ENCODE measurements at regions not wholly inside any gene's neighbourhood (a gene's known extent, or its start where the extent isn't known, plus 50 kb on each side); places are given as distances from the start of the nearest gene placed in this dataset.

DNA sequence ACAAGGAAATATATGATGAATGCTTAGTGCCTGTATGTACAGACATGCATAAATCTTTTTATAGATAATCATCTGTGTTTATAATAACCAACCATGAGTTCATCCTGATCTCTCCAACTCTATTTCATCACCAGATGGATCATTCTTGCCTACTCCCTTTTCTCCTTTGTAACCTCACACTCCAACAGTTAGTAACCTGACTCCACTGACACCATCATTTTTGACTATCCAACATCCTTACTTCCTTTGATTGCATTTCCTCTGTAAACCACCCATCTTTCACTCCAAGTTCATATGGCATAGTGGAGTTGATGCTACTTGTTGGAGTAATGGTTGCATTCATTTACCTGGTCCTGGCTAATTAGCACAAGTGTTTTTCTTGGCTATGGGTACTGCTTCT is 170.6 kb downstream of the ZNF330 start (continued):
- TF ChIP-seq, protein P1, sequence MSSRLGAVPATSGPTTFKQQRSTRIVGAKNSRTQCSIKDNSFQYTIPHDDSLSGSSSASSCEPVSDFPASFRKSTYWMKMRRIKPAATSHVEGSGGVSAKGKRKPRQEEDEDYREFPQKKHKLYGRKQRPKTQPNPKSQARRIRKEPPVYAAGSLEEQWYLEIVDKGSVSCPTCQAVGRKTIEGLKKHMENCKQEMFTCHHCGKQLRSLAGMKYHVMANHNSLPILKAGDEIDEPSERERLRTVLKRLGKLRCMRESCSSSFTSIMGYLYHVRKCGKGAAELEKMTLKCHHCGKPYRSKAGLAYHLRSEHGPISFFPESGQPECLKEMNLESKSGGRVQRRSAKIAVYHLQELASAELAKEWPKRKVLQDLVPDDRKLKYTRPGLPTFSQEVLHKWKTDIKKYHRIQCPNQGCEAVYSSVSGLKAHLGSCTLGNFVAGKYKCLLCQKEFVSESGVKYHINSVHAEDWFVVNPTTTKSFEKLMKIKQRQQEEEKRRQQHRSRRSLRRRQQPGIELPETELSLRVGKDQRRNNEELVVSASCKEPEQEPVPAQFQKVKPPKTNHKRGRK (CRISPR knock-in tag; IDR thresholded peaks at IDR 0.05) = no peak
- TF ChIP-seq ZNF225 (CRISPR knock-in tag; IDR thresholded peaks at IDR 0.05) = no peak

DNA sequence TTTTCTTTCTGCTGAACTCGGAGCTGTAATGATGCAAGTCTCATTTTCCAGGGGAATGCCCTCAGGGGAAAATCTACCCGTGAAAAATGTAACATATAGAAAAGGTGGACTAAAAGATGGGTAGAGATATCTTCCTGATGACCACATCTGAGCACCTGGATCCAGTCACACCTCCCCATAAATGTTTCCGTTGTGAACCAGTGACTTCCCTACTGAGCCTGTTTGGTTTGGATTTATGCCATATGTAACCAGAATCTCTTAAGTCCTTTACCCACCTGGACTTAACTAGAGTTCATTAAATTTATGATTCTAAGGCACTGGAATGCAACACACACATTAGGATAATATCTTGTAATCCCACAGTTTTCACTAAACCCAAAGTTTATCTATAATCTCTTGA is 171.1 kb downstream of the ZNF330 start:
- ATAC-seq (no peak), FAIRE-seq (no peak), DNase-seq (ENCODE audit: low spot score) (no peak)
- H3K36me3 ChIP-seq (replicated peaks in 1 of 2; ENCODE audit: control insufficient read depth in 1 of 2, insufficient read depth in 2 of 2, low read length in 2 of 2) = no peaks in the 10 kb centered on the region
- 0% methylated on average over 3 of the region's 3 CpGs for WGBS (ENCODE audit: low lambda C conversion rate)
- no TSS peak for BruUV-seq (replicated peaks)
- intact Hi-C loops (cut with micrococcal nuclease; ENCODE audit: unreplicated experiment) (no loop called here), in situ Hi-C loops (cut with HindIII; ENCODE audit: extremely low pct_ligation_motif_present, low pct_unique_long_range_greater_than_20kb) (no loop called here)
- H3K9ac ChIP-seq (ENCODE audit: insufficient read depth, low read depth, low read length) = no peak overlapping the region
- no peaks in the 10 kb centered on the region for H3K79me2 ChIP-seq (ENCODE audit: insufficient read depth, low read length)
- H3K4me1 ChIP-seq (ENCODE audit: insufficient read depth, low read length) = no peaks in the 10 kb centered on the region
- no peak overlapping the region for H2AFZ ChIP-seq (ENCODE audit: low read length)
- no peak overlapping the region for H3K27ac ChIP-seq (ENCODE audit: extremely low read length, insufficient read depth, low read length)
- no peak overlapping the region for H3K4me2 ChIP-seq (ENCODE audit: low read depth, low read length)
- H3K9me3 ChIP-seq (ENCODE audit: low read length) = no peaks in the 10 kb centered on the region
- no peak overlapping the region for H3K4me3 ChIP-seq (replicated peaks in 1 of 3; ENCODE audit: insufficient read depth in 1 of 3, low read depth in 2 of 3, low read length in 3 of 3)
- ChIA-PET POLR2A (no interaction called here), CTCF (ENCODE audit: low intra/inter-chr PET ratio, low total read pairs) (no interaction called here)
- no peaks in the 10 kb centered on the region; a peak in 1 of 5 replicates for H3K27me3 ChIP-seq (ENCODE audit: control insufficient read depth in 1 of 2, insufficient read depth in 2 of 2, low read length in 2 of 2)
- no peaks in the 10 kb centered on the region for H4K20me1 ChIP-seq (ENCODE audit: insufficient read depth, low read length)
- TF ChIP-seq NFE2 (CRISPR knock-in tag; IDR thresholded peaks at IDR 0.05) (no peak), ATAD3A (CRISPR knock-in tag; IDR thresholded peaks at IDR 0.05) (no peak), ZNF567 (CRISPR knock-in tag; IDR thresholded peaks at IDR 0.05; ENCODE audit: borderline replicate concordance) (no peak), ZNF180 (CRISPR knock-in tag; IDR thresholded peaks at IDR 0.05; ENCODE audit: borderline replicate concordance, low read depth) (no peak), ZNF496 (CRISPR knock-in tag; IDR thresholded peaks at IDR 0.05; ENCODE audit: insufficient replicate concordance) (no peak), HDAC1 (CRISPR knock-in tag; IDR thresholded peaks at IDR 0.05) (no peak), ZIK1 (CRISPR knock-in tag; IDR thresholded peaks at IDR 0.05; ENCODE audit: borderline replicate concordance, low read depth) (no peak)
- TF ChIP-seq, protein P2, sequence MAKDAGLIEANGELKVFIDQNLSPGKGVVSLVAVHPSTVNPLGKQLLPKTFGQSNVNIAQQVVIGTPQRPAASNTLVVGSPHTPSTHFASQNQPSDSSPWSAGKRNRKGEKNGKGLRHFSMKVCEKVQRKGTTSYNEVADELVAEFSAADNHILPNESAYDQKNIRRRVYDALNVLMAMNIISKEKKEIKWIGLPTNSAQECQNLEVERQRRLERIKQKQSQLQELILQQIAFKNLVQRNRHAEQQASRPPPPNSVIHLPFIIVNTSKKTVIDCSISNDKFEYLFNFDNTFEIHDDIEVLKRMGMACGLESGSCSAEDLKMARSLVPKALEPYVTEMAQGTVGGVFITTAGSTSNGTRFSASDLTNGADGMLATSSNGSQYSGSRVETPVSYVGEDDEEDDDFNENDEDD (CRISPR knock-in tag; IDR thresholded peaks at IDR 0.05; ENCODE audit: borderline replicate concordance) = no peak
- TF ChIP-seq, protein P3, sequence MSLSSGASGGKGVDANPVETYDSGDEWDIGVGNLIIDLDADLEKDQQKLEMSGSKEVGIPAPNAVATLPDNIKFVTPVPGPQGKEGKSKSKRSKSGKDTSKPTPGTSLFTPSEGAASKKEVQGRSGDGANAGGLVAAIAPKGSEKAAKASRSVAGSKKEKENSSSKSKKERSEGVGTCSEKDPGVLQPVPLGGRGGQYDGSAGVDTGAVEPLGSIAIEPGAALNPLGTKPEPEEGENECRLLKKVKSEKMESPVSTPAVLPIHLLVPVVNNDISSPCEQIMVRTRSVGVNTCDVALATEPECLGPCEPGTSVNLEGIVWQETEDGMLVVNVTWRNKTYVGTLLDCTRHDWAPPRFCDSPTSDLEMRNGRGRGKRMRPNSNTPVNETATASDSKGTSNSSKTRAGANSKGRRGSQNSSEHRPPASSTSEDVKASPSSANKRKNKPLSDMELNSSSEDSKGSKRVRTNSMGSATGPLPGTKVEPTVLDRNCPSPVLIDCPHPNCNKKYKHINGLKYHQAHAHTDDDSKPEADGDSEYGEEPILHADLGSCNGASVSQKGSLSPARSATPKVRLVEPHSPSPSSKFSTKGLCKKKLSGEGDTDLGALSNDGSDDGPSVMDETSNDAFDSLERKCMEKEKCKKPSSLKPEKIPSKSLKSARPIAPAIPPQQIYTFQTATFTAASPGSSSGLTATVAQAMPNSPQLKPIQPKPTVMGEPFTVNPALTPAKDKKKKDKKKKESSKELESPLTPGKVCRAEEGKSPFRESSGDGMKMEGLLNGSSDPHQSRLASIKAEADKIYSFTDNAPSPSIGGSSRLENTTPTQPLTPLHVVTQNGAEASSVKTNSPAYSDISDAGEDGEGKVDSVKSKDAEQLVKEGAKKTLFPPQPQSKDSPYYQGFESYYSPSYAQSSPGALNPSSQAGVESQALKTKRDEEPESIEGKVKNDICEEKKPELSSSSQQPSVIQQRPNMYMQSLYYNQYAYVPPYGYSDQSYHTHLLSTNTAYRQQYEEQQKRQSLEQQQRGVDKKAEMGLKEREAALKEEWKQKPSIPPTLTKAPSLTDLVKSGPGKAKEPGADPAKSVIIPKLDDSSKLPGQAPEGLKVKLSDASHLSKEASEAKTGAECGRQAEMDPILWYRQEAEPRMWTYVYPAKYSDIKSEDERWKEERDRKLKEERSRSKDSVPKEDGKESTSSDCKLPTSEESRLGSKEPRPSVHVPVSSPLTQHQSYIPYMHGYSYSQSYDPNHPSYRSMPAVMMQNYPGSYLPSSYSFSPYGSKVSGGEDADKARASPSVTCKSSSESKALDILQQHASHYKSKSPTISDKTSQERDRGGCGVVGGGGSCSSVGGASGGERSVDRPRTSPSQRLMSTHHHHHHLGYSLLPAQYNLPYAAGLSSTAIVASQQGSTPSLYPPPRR (CRISPR knock-in tag; IDR thresholded peaks at IDR 0.05; ENCODE audit: borderline replicate concordance) = no peak
- TF ChIP-seq, protein P4, sequence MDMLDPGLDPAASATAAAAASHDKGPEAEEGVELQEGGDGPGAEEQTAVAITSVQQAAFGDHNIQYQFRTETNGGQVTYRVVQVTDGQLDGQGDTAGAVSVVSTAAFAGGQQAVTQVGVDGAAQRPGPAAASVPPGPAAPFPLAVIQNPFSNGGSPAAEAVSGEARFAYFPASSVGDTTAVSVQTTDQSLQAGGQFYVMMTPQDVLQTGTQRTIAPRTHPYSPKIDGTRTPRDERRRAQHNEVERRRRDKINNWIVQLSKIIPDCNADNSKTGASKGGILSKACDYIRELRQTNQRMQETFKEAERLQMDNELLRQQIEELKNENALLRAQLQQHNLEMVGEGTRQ (IDR thresholded peaks at IDR 0.05; ENCODE audit: low read depth, low read length) = no peak
- TF ChIP-seq, protein P4 (CRISPR knock-in tag; IDR thresholded peaks at IDR 0.05; ENCODE audit: borderline replicate concordance) = no peak
